Karpas-422 (cell line): ENCODE measurements at regions not wholly inside any gene's neighbourhood (a gene's known extent, or its start where the extent isn't known, plus 50 kb on each side); places are given as distances from the start of the nearest gene placed in this dataset.

Source experiments
- DNase-seq: peaks from one replicate; pipeline ENCODE4 v3.0.0-alpha.2; 2015
- H2AFZ ChIP-seq: fragments of 200-600 bp; sonication (generic); 2 replicates; pipeline ENCODE4 v1.6.1; 2014; ENCODE audit warnings: antibody characterized with exemption, low read length, mixed read lengths
- H3K27ac ChIP-seq: fragments of 200-600 bp; sonication (generic); 2 replicates; pipeline ENCODE4 v1.5.1; 2014; ENCODE audit warnings: mild to moderate bottlenecking, low read length, moderate library complexity
- H3K27me3 ChIP-seq: fragments of 200-600 bp; sonication (generic); 2 replicates; pipeline ENCODE4 v1.6.1; 2014; ENCODE audit warnings: low read length, mixed read lengths
- H3K36me3 ChIP-seq: fragments of 200-600 bp; sonication (generic); 2 replicates; pipeline ENCODE4 v1.6.1; 2014; ENCODE audit warnings: low read length, mixed read lengths; ENCODE audit not compliant: insufficient read depth
- H3K4me1 ChIP-seq: fragments of 200-600 bp; sonication (generic); 2 replicates; pipeline ENCODE4 v1.6.1; 2014; ENCODE audit warnings: mild to moderate bottlenecking, low read length, mixed read lengths
- H3K4me2 ChIP-seq: fragments of 200-600 bp; sonication (generic); 2 replicates; pipeline ENCODE4 v1.6.1; 2014; ENCODE audit warnings: low read length, low read depth, mild to moderate bottlenecking; ENCODE audit not compliant: poor library complexity, severe bottlenecking
- H3K4me3 ChIP-seq: fragments of 200-600 bp; sonication (generic); 2 replicates; pipeline ENCODE4 v1.5.1; 2014; ENCODE audit warnings: mild to moderate bottlenecking, antibody characterized with exemption, low read length, mixed read lengths
- H3K79me2 ChIP-seq: fragments of 200-600 bp; sonication (generic); 2 replicates; pipeline ENCODE4 v1.6.1; 2014; ENCODE audit warnings: mild to moderate bottlenecking, low read length, mixed read lengths
- H3K9ac ChIP-seq: fragments of 200-600 bp; sonication (generic); 2 replicates; pipeline ENCODE4 v1.6.0; 2014; ENCODE audit warnings: low read length
- H3K9me2 ChIP-seq: fragments of 200-600 bp; sonication (generic), shearing (Covaris generic); replicated peaks from 2 replicates; pipeline ENCODE4 v1.6.0; 2014; ENCODE audit warnings: mild to moderate bottlenecking, low read length, moderate library complexity; ENCODE audit not compliant: insufficient read depth
- H3K9me3 ChIP-seq: fragments of 300-700, 200-600 bp; sonication (generic); 2 replicates; pipeline ENCODE4 v1.6.1; 2014; ENCODE audit warnings: low read length, mixed read lengths
- H4K20me1 ChIP-seq: fragments of 200-600 bp; sonication (generic); 2 replicates; pipeline ENCODE4 v1.6.1; 2014; ENCODE audit warnings: mild to moderate bottlenecking, antibody characterized with exemption, low read length, low read depth; ENCODE audit not compliant: insufficient read depth

GRCh38 chr6:6811128-6812009, 222.8 kb downstream of the LY86 start:
- DNase-seq, result no peak
- Histone ChIP-seq H4K20me1 (no peaks in the 10 kb centered on the region), H3K4me3 (no peak overlapping the region), H3K79me2 (no peaks in the 10 kb centered on the region), H2AFZ (no peak overlapping the region), H3K9me3 (no peaks in the 10 kb centered on the region), H3K9ac (no peak overlapping the region), H3K9me2 (no peaks in the 10 kb centered on the region), H3K4me1 (peaks cover 5% of the 10 kb centered on the region), H3K27ac (no peak overlapping the region), H3K36me3 (no peaks in the 10 kb centered on the region), H3K4me2 (no peak overlapping the region), H3K27me3 (no peaks in the 10 kb centered on the region)

- H3K36me3 ChIP-seq, result no peaks in the 10 kb centered on the region
- no peak for DNase-seq
- no peak overlapping the region for H2AFZ ChIP-seq
- H3K9me2 ChIP-seq, result no peaks in the 10 kb centered on the region
- no peak overlapping the region for H3K27ac ChIP-seq
- no peak overlapping the region for H3K4me2 ChIP-seq
- H3K9ac ChIP-seq, result no peak overlapping the region
- H3K79me2 ChIP-seq, result no peaks in the 10 kb centered on the region
- no peaks in the 10 kb centered on the region for H3K27me3 ChIP-seq
- H4K20me1 ChIP-seq, result no peaks in the 10 kb centered on the region
- H3K4me1 ChIP-seq, result no peaks in the 10 kb centered on the region
- no peaks in the 10 kb centered on the region for H3K9me3 ChIP-seq
- no peak overlapping the region for H3K4me3 ChIP-seq
Measured at GRCh38 chr6:6812427-6812826, 223.9 kb downstream of the LY86 start.

- Histone ChIP-seq H3K27ac (no peak overlapping the region), H3K36me3 (no peaks in the 10 kb centered on the region), H4K20me1 (no peaks in the 10 kb centered on the region), H3K79me2 (no peaks in the 10 kb centered on the region), H3K4me2 (no peak overlapping the region), H3K27me3 (no peaks in the 10 kb centered on the region), H3K4me1 (no peaks in the 10 kb centered on the region), H3K4me3 (no peak overlapping the region), H3K9me2 (no peaks in the 10 kb centered on the region), H3K9ac (no peak overlapping the region), H2AFZ (no peak overlapping the region), H3K9me3 (no peaks in the 10 kb centered on the region)
- DNase-seq, result no peak
Measured at GRCh38 chr6:6815732-6816131, 227.2 kb downstream of the LY86 start.

- no peak overlapping the region for H2AFZ ChIP-seq
- H3K9me2 ChIP-seq, result no peaks in the 10 kb centered on the region
- no peaks in the 10 kb centered on the region for H3K36me3 ChIP-seq
- H3K4me1 ChIP-seq, result no peaks in the 10 kb centered on the region
- no peaks in the 10 kb centered on the region for H3K27me3 ChIP-seq
- no peak overlapping the region for H3K4me3 ChIP-seq
- H3K4me2 ChIP-seq, result no peak overlapping the region
- H4K20me1 ChIP-seq, result no peaks in the 10 kb centered on the region
- H3K27ac ChIP-seq, result no peak overlapping the region
- H3K9me3 ChIP-seq, result no peaks in the 10 kb centered on the region
- H3K79me2 ChIP-seq, result no peaks in the 10 kb centered on the region
- H3K9ac ChIP-seq, result no peak overlapping the region
- no peak for DNase-seq
Measured at GRCh38 chr6:6816716-6817115, 228.2 kb downstream of the LY86 start.

- Histone ChIP-seq H3K9me2 (no peaks in the 10 kb centered on the region), H3K9ac (no peak overlapping the region), H4K20me1 (no peaks in the 10 kb centered on the region), H3K4me2 (no peak overlapping the region), H2AFZ (no peak overlapping the region), H3K79me2 (no peaks in the 10 kb centered on the region), H3K4me3 (no peak overlapping the region), H3K36me3 (no peaks in the 10 kb centered on the region), H3K27ac (no peak overlapping the region), H3K4me1 (no peaks in the 10 kb centered on the region), H3K27me3 (no peaks in the 10 kb centered on the region), H3K9me3 (no peaks in the 10 kb centered on the region)
- DNase-seq, result no peak
Measured at GRCh38 chr6:6818078-6818639, 229.6 kb downstream of the LY86 start.

- Histone ChIP-seq H3K79me2 (no peaks in the 10 kb centered on the region), H3K27ac (no peak overlapping the region), H3K9ac (no peak overlapping the region), H3K27me3 (no peaks in the 10 kb centered on the region), H2AFZ (no peak overlapping the region), H3K36me3 (no peaks in the 10 kb centered on the region), H4K20me1 (no peaks in the 10 kb centered on the region), H3K9me2 (no peaks in the 10 kb centered on the region), H3K9me3 (no peaks in the 10 kb centered on the region), H3K4me3 (no peak overlapping the region), H3K4me1 (no peaks in the 10 kb centered on the region), H3K4me2 (no peak overlapping the region)
- no peak for DNase-seq
Measured at GRCh38 chr6:6820641-6821238, 232.2 kb downstream of the LY86 start.

GRCh38 chr6:6821639-6822261, 233.2 kb downstream of the LY86 start:
- DNase-seq, result no peak

GRCh38 chr6:6823030-6823429, 234.5 kb downstream of the LY86 start:
- Histone ChIP-seq H2AFZ (no peak overlapping the region), H3K9me2 (no peaks in the 10 kb centered on the region), H3K4me2 (no peak overlapping the region), H3K4me3 (no peak overlapping the region), H3K27ac (no peak overlapping the region), H3K9me3 (no peaks in the 10 kb centered on the region), H3K9ac (no peak overlapping the region), H4K20me1 (no peaks in the 10 kb centered on the region), H3K4me1 (no peaks in the 10 kb centered on the region), H3K36me3 (no peaks in the 10 kb centered on the region), H3K27me3 (no peaks in the 10 kb centered on the region), H3K79me2 (no peaks in the 10 kb centered on the region)
- DNase-seq, result no peak

More at GRCh38 chr6:6821639-6822261, 233.2 kb downstream of the LY86 start:
- H3K9me2 ChIP-seq, result no peaks in the 10 kb centered on the region
- no peaks in the 10 kb centered on the region for H4K20me1 ChIP-seq
- H3K4me2 ChIP-seq, result no peak overlapping the region
- no peak overlapping the region for H3K27ac ChIP-seq
- H3K4me3 ChIP-seq, result no peak overlapping the region
- H3K9me3 ChIP-seq, result no peaks in the 10 kb centered on the region
- no peaks in the 10 kb centered on the region for H3K27me3 ChIP-seq
- H2AFZ ChIP-seq, result no peak overlapping the region
- no peaks in the 10 kb centered on the region for H3K36me3 ChIP-seq
- no peaks in the 10 kb centered on the region for H3K4me1 ChIP-seq
- H3K9ac ChIP-seq, result no peak overlapping the region
- no peaks in the 10 kb centered on the region for H3K79me2 ChIP-seq
